ENCODE measurements at regions not wholly inside any gene's neighbourhood (a gene's known extent, or its start where the extent isn't known, plus 50 kb on each side); places are given as distances from the start of the nearest gene placed in this dataset.

GRCh38 chr2:196379600-196379999 lies 208.2 kb upstream of the STK17B start:
- ChIA-PET POLR2A (no interaction called here), CTCF (no interaction called here)
- no peak for DNase-seq (ENCODE audit: low read depth, low spot score)
- TF ChIP-seq CTCF (IDR thresholded peaks at IDR 0.05; ENCODE audit: insufficient read depth, low read length, missing control alignments), result no peak
- H3K4me3 ChIP-seq (ENCODE audit: low read depth, low read length), result no peak overlapping the region

GRCh38 chr2:196380098-196380497 lies 208.7 kb upstream of the STK17B start:
- no peak for DNase-seq (ENCODE audit: low read depth, low spot score)
- ChIA-PET CTCF (interaction anchor here (1.1 kb wide), 1 partner anchor 10 kb away, joined by 3 read pairs; no protein-coding TSS in a partner anchor), POLR2A (no interaction called here)
- TF ChIP-seq CTCF (IDR thresholded peaks at IDR 0.05; ENCODE audit: insufficient read depth, low read length, missing control alignments), result no peak
- H3K4me3 ChIP-seq (ENCODE audit: low read depth, low read length), result no peak overlapping the region

- POLR2A ChIA-PET, result no interaction called here
- CTCF ChIA-PET, result interaction anchor here (1.1 kb wide), 1 partner anchor 10 kb away, joined by 3 read pairs; no protein-coding TSS in a partner anchor
- DNase-seq (ENCODE audit: low read depth, low spot score), result no peak
- TF ChIP-seq CTCF (IDR thresholded peaks at IDR 0.05; ENCODE audit: insufficient read depth, low read length, missing control alignments), result no peak
- no peak overlapping the region for H3K4me3 ChIP-seq (ENCODE audit: low read depth, low read length)
These were observed 209.2 kb upstream of the STK17B start for GRCh38 chr2:196380575-196380974.

GRCh38 chr2:196381464-196381863 lies 210.1 kb upstream of the STK17B start:
- ChIA-PET POLR2A (no interaction called here), CTCF (no interaction called here)
- DNase-seq (ENCODE audit: low read depth, low spot score), result no peak
- TF ChIP-seq CTCF (IDR thresholded peaks at IDR 0.05; ENCODE audit: insufficient read depth, low read length, missing control alignments), result no peak
- H3K4me3 ChIP-seq (ENCODE audit: low read depth, low read length), result no peak overlapping the region

GRCh38 chr2:196383799-196384198 lies 212.4 kb upstream of the STK17B start:
- ChIA-PET CTCF (no interaction called here), POLR2A (interaction anchor here (0.6 kb wide), 1 partner anchor 19 kb away, joined by 3 read pairs; no protein-coding TSS in a partner anchor)
- TF ChIP-seq CTCF (IDR thresholded peaks at IDR 0.05; ENCODE audit: insufficient read depth, low read length, missing control alignments), result no peak
- H3K4me3 ChIP-seq (ENCODE audit: low read depth, low read length), result no peak overlapping the region
- no peak for DNase-seq (ENCODE audit: low read depth, low spot score)

GRCh38 chr2:196384729-196385128 lies 213.4 kb upstream of the STK17B start:
- H3K4me3 ChIP-seq (ENCODE audit: low read depth, low read length), result no peak overlapping the region
- no peak for DNase-seq (ENCODE audit: low read depth, low spot score)
- no peak for TF ChIP-seq CTCF (IDR thresholded peaks at IDR 0.05; ENCODE audit: insufficient read depth, low read length, missing control alignments)
- ChIA-PET CTCF (no interaction called here), POLR2A (no interaction called here)

Measured in AG04449 (cell line).